ENCODE measurements at regions not wholly inside any gene's neighbourhood (a gene's known extent, or its start where the extent isn't known, plus 50 kb on each side); places are given as distances from the start of the nearest gene placed in this dataset.

- no peak for DNase-seq
Measured at GRCh38 chr2:43171789-43172188, 54.6 kb downstream of the ZFP36L2 start.

- DNase-seq, result no peak
Measured at GRCh38 chr2:43170405-43171105, 55.9 kb downstream of the ZFP36L2 start.

- DNase-seq, result no peak
Measured at GRCh38 chr2:43169987-43170386, 56.4 kb downstream of the ZFP36L2 start.

GRCh38 chr2:43169099-43169945 lies 57.1 kb downstream of the ZFP36L2 start:
- DNase-seq, result no peak

GRCh38 chr2:43168016-43168369 lies 58.4 kb downstream of the ZFP36L2 start:
- DNase-seq, result no peak

GRCh38 chr2:43165378-43166069 lies 60.9 kb downstream of the ZFP36L2 start:
- DNase-seq, result no peak

- no peak for DNase-seq
Measured at GRCh38 chr2:43164686-43165085, 61.7 kb downstream of the ZFP36L2 start.

- DNase-seq, result no peak
Measured at GRCh38 chr2:43163584-43164270, 62.7 kb downstream of the ZFP36L2 start.

GRCh38 chr2:43162511-43162776 lies 64.0 kb downstream of the ZFP36L2 start:
- DNase-seq, result no peak

GRCh38 chr2:43161650-43162510 lies 64.5 kb downstream of the ZFP36L2 start:
- no peak for DNase-seq

- no peak for DNase-seq
Measured at GRCh38 chr2:43160778-43161177, 65.6 kb downstream of the ZFP36L2 start.

GRCh38 chr2:43159797-43160196 lies 66.6 kb downstream of the ZFP36L2 start:
- DNase-seq, result no peak

GRCh38 chr2:43158259-43158880 lies 68.0 kb downstream of the ZFP36L2 start:
- no peak for DNase-seq

GRCh38 chr2:43157506-43158246 lies 68.7 kb downstream of the ZFP36L2 start:
- no peak for DNase-seq

GRCh38 chr2:43155851-43156411 lies 70.5 kb downstream of the ZFP36L2 start:
- no peak for DNase-seq

- no peak for DNase-seq
Measured at GRCh38 chr2:43154685-43155084, 71.7 kb downstream of the ZFP36L2 start.

GRCh38 chr2:43152741-43153647 lies 73.4 kb downstream of the ZFP36L2 start:
- no peak for DNase-seq

GRCh38 chr2:43152186-43152585 lies 74.2 kb downstream of the ZFP36L2 start:
- DNase-seq, result no peak

GRCh38 chr2:43149482-43150107 lies 76.8 kb downstream of the ZFP36L2 start:
- no peak for DNase-seq

Measured in GOT3 (cell line).